Mesothelial cell of epicardium (in vitro differentiated cells): ENCODE measurements at regions not wholly inside any gene's neighbourhood (a gene's known extent, or its start where the extent isn't known, plus 50 kb on each side); places are given as distances from the start of the nearest gene placed in this dataset.
"Not testable (repeated sequence)": the region's sequence is repeated elsewhere in the genome, so short reads cannot be mapped to it uniquely, and the experiment has no call there.

Source experiments
- DNase-seq, 2 experiments: peaks; one replicate each; pipeline ENCODE4 v3.0.0; 2021; ENCODE audit warnings: low spot score in 2 of 2; ENCODE audit not compliant: unreplicated experiment in 2 of 2
- H3K27ac Mint-ChIP-seq: 2 replicates; pipeline ENCODE4 v1.8.0; 2021; ENCODE audit warnings: mixed read lengths
- H3K27me3 Mint-ChIP-seq: 2 replicates; pipeline ENCODE4 v1.8.0; 2021; ENCODE audit warnings: low read depth, mixed read lengths
- H3K36me3 Mint-ChIP-seq: 2 replicates; pipeline ENCODE4 v1.8.0; 2021; ENCODE audit warnings: mixed read lengths
- H3K4me1 Mint-ChIP-seq: 2 replicates; pipeline ENCODE4 v1.8.0; 2021; ENCODE audit warnings: mixed read lengths
- H3K4me3 Mint-ChIP-seq: 2 replicates; pipeline ENCODE4 v1.8.0; 2021; ENCODE audit warnings: mild to moderate bottlenecking, moderate library complexity, mixed read lengths
- H3K9me3 Mint-ChIP-seq: 2 replicates; pipeline ENCODE4 v1.8.0; 2021; ENCODE audit warnings: mixed read lengths
- CTCF ChIP-seq: fragments of 200-600 bp; sonication (generic); IDR thresholded peaks from one replicate; pipeline ENCODE4 v1.5.0; 2021; ENCODE audit warnings: antibody characterized with exemption; ENCODE audit not compliant: unreplicated experiment

GRCh38 chr20:50445354-50446151 is 64.6 kb upstream of the PTPN1 start:
- no peak for TF ChIP-seq CTCF
- H3K27me3 Mint-ChIP-seq = no peaks in the 10 kb centered on the region
- H3K4me1 Mint-ChIP-seq = peaks cover 16% of the 10 kb centered on the region
- no peak overlapping the region for H3K27ac Mint-ChIP-seq
- H3K36me3 Mint-ChIP-seq = no peaks in the 10 kb centered on the region
- no peak overlapping the region for H3K4me3 Mint-ChIP-seq
- H3K9me3 Mint-ChIP-seq = no peaks in the 10 kb centered on the region
- DNase-seq = no peak

GRCh38 chr20:50446351-50447101 is 63.7 kb upstream of the PTPN1 start:
- H3K4me3 Mint-ChIP-seq = no peak overlapping the region
- no peaks in the 10 kb centered on the region for H3K36me3 Mint-ChIP-seq
- H3K9me3 Mint-ChIP-seq = no peaks in the 10 kb centered on the region
- DNase-seq = no peak
- peaks cover 16% of the 10 kb centered on the region for H3K4me1 Mint-ChIP-seq
- H3K27me3 Mint-ChIP-seq = no peaks in the 10 kb centered on the region
- TF ChIP-seq CTCF = no peak
- no peak overlapping the region for H3K27ac Mint-ChIP-seq

DNA sequence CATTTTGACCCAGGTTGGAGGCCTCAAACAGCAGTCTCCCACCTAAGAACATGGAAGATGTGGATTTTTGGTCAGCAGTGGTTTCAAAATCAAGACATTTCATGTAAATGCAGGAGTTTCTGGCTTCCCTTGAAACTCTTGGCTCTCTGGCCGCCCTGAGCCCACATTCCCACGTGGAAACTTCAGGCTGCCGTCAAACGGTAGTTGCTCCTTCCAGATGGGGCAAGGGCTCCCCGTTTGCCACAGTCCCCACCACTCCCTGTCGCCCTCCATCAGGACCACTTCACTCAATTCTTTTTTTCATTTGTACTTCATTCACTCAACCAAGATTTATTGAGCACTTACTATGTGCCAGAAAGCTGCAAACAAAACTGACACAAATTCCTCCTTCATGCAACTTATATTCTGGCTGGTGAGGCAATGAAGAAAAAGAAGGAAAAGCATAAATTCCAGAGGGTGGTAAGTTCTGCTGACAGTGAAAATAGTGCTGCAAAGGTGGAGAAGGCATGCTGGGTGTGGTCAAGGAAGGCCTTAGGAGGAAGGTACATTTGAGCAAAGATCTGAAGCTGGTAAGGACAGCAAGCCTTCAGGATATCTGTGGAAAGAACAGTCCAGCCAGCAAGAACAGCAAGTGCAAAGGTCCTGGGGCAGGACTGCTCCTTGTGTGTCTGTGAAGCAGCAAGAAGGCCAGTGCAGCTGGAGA is 62.9 kb upstream of the PTPN1 start:
- Mint-ChIP-seq H3K27me3 (no peaks in the 10 kb centered on the region), H3K9me3 (no peaks in the 10 kb centered on the region), H3K27ac (no peak overlapping the region), H3K4me3 (no peak overlapping the region), H3K36me3 (no peaks in the 10 kb centered on the region), H3K4me1 (peaks cover 17% of the 10 kb centered on the region)
- DNase-seq = no peak
- TF ChIP-seq CTCF = no peak

- DNase-seq = no peak
- no peaks in the 10 kb centered on the region for H3K36me3 Mint-ChIP-seq
- TF ChIP-seq CTCF = no peak
- no peak overlapping the region for H3K4me3 Mint-ChIP-seq
- H3K9me3 Mint-ChIP-seq = no peaks in the 10 kb centered on the region
- peaks cover 13% of the 10 kb centered on the region for H3K4me1 Mint-ChIP-seq
- H3K27me3 Mint-ChIP-seq = no peaks in the 10 kb centered on the region
- H3K27ac Mint-ChIP-seq = no peak overlapping the region
These were observed 62.4 kb upstream of the PTPN1 start for GRCh38 chr20:50447817-50448216.

- H3K27me3 Mint-ChIP-seq, H3K36me3 Mint-ChIP-seq, H3K27ac Mint-ChIP-seq, DNase-seq, H3K4me3 Mint-ChIP-seq, H3K9me3 Mint-ChIP-seq: not testable (repeated sequence)
- H3K4me1 Mint-ChIP-seq = peaks cover 12% of the 10 kb centered on the region
These were observed 61.4 kb upstream of the PTPN1 start for GRCh38 chr20:50448625-50449403.
